Endothelial cell of umbilical vein (primary cell): ENCODE measurements at regions not wholly inside any gene's neighbourhood (a gene's known extent, or its start where the extent isn't known, plus 50 kb on each side); places are given as distances from the start of the nearest gene placed in this dataset.

Experiments used
- BruUV-seq: library from RNA; stranded (reverse); fragments of 400-500 nt; replicated peaks from 2 replicates; lab custom pipeline; 2021; lab: Mats Ljungman, UMichigan
- CTCF ChIA-PET: fragments of 300-600, 350-600 bp; sonication (Branson Sonifier 250); formaldehyde crosslinking; loops from one replicate; lab custom pipeline; 2021; ENCODE audit warnings: antibody characterized with exemption, inconsistent platforms; lab: Charles Lee
- POLR2A ChIA-PET: fragments of 300-600, 350-600 bp; sonication (Branson Sonifier 250); formaldehyde crosslinking; loops from one replicate; lab custom pipeline; 2021; ENCODE audit warnings: antibody characterized with exemption, inconsistent platforms; lab: Charles Lee
- DNase-seq: peaks from one replicate; pipeline ENCODE4 v3.0.0-alpha.2; 2011; ENCODE audit warnings: low read depth, low spot score
- FAIRE-seq: peaks from 2 replicates; lab custom pipeline; 2011; peaks lifted over from hg19 to GRCh38; lab: Jason Lieb, UNC
- H2AFZ ChIP-seq: 2 replicates; pipeline ENCODE4 v1.6.0; 2012; ENCODE audit warnings: low read depth, low read length, control low read depth, inconsistent platforms
- H3K27ac ChIP-seq: 2 replicates; pipeline ENCODE4 v1.5.1; 2011; ENCODE audit warnings: low read depth, mild to moderate bottlenecking, control low read depth, low read length, moderate library complexity; ENCODE audit not compliant: insufficient read depth
- H3K27me3 ChIP-seq, 2 experiments: 2 replicates each; pipeline versions ENCODE4 v1.6.0 to v1.6.1; 2011; ENCODE audit warnings: low read length in 2 of 2, mixed read lengths in 1 of 2; ENCODE audit not compliant: control insufficient read depth in 2 of 2, insufficient read depth in 2 of 2
- H3K36me3 ChIP-seq, 2 experiments: 2 replicates in 1 of 2; 3 replicates in 1 of 2; pipeline ENCODE4 v1.5.1; 2011; ENCODE audit warnings: low read length in 2 of 2, mild to moderate bottlenecking in 1 of 2, moderate library complexity in 1 of 2; ENCODE audit not compliant: control insufficient read depth in 2 of 2, insufficient read depth in 2 of 2; ENCODE audit errors: extremely low read depth in 1 of 2
- H3K4me1 ChIP-seq: 3 replicates; pipeline ENCODE4 v1.5.1; 2011; ENCODE audit warnings: mild to moderate bottlenecking, low read length; ENCODE audit not compliant: control insufficient read depth, insufficient read depth; ENCODE audit errors: extremely low read depth
- H3K4me2 ChIP-seq: 2 replicates; pipeline ENCODE4 v1.6.1; 2011; ENCODE audit warnings: low read length, control low read depth, mixed read lengths; ENCODE audit not compliant: insufficient read depth
- H3K4me3 ChIP-seq, 3 experiments: fragments of 200-600 bp in 1 of 3; sonication (generic), shearing (Covaris generic) in 1 of 3; replicated peaks in 1 of 3; 2 replicates each; pipeline ENCODE4 v1.5.1; 2011 to 2016; ENCODE audit warnings: control low read depth in 3 of 3, low read length in 3 of 3, mild to moderate bottlenecking in 2 of 3, inconsistent platforms in 1 of 3, low read depth in 1 of 3, moderate library complexity in 1 of 3; ENCODE audit not compliant: insufficient read depth in 1 of 3
- H3K79me2 ChIP-seq: 2 replicates; pipeline ENCODE4 v1.6.0; 2012; ENCODE audit warnings: low read length, inconsistent platforms; ENCODE audit not compliant: control insufficient read depth, insufficient read depth
- H3K9ac ChIP-seq: replicated peaks from 2 replicates; pipeline ENCODE3; 2011; ENCODE audit warnings: low read length, control low read depth; ENCODE audit not compliant: insufficient read depth; ENCODE audit errors: extremely low read depth
- H3K9me1 ChIP-seq: replicated peaks from 3 replicates; pipeline ENCODE4 v1.6.0; 2011; ENCODE audit warnings: mild to moderate bottlenecking, low read length; ENCODE audit not compliant: control insufficient read depth, insufficient read depth; ENCODE audit errors: extremely low read depth
- H3K9me3 ChIP-seq: replicated peaks from 2 replicates; pipeline ENCODE4 v1.5.1; 2012; ENCODE audit warnings: low read length, inconsistent platforms; ENCODE audit not compliant: control insufficient read depth, insufficient read depth
- H4K20me1 ChIP-seq: replicated peaks from 2 replicates; pipeline ENCODE3; 2011; ENCODE audit warnings: mild to moderate bottlenecking, low read length; ENCODE audit not compliant: control insufficient read depth, insufficient read depth; ENCODE audit errors: extremely low read depth
- EZH2 ChIP-seq: IDR thresholded peaks from 2 replicates; pipeline ENCODE4 v1.6.1; 2012; ENCODE audit warnings: borderline replicate concordance, low read depth, mild to moderate bottlenecking, moderate library complexity, low read length, inconsistent platforms; ENCODE audit not compliant: severe bottlenecking
- FOS ChIP-seq: IDR thresholded peaks from 2 replicates; pipeline ENCODE4 v1.6.1; 2011; ENCODE audit warnings: mild to moderate bottlenecking, low read length, moderate library complexity, borderline replicate concordance; ENCODE audit not compliant: insufficient read depth
- GATA2 ChIP-seq: IDR thresholded peaks from 2 replicates; pipeline ENCODE4 v1.7.0; 2011; ENCODE audit warnings: low read depth, mild to moderate bottlenecking, moderate library complexity, mixed read lengths, low read length; ENCODE audit not compliant: insufficient read length, insufficient read depth
- JUN ChIP-seq: IDR thresholded peaks from 2 replicates; pipeline ENCODE4 v1.6.1; 2011; ENCODE audit warnings: borderline replicate concordance, low read depth; ENCODE audit not compliant: insufficient read length, insufficient read depth
- MYC ChIP-seq: IDR thresholded peaks from one replicate; pipeline ENCODE4 v1.6.1; 2011; ENCODE audit warnings: mild to moderate bottlenecking, low read depth, low read length
- POLR2A ChIP-seq: IDR thresholded peaks from 2 replicates; pipeline ENCODE4 v1.6.1; 2012; ENCODE audit warnings: low read depth, mild to moderate bottlenecking, control low read depth, low read length
- POLR2AphosphoS5 ChIP-seq: IDR thresholded peaks from 2 replicates; pipeline ENCODE4 v1.6.1; 2012; ENCODE audit warnings: low read depth, mild to moderate bottlenecking, control low read depth, low read length, moderate library complexity; ENCODE audit not compliant: insufficient read depth
- dilution Hi-C: fragments of 300-500 bp; cut with MboI; formaldehyde crosslinking; loops from one replicate; pipeline ENCODE4 v1.15.0; 2019; ENCODE audit warnings: low sequenced_read_pairs; ENCODE audit not compliant: extremely low pct_ligation_motif_present
- intact Hi-C: fragments of 100-400 bp; cut with micrococcal nuclease; formaldehyde crosslinking; loops from one replicate; pipeline ENCODE4 v1.10.0; 2022
- TF ChIP-seq, protein P1 (sequence below), 2 donors: IDR thresholded peaks; 1 replicate in 1 of 2; 2 replicates in 1 of 2; pipeline ENCODE4 v1.5.1; 2011; ENCODE audit warnings: low read length in 2 of 2, mild to moderate bottlenecking in 2 of 2, moderate library complexity in 2 of 2, control low read depth in 1 of 2, inconsistent platforms in 1 of 2, low read depth in 1 of 2; ENCODE audit not compliant: insufficient read depth in 1 of 2; ENCODE audit errors: extremely low read depth in 1 of 2
- TF ChIP-seq, protein P2 (sequence below): IDR thresholded peaks from 2 replicates; pipeline ENCODE4 v1.6.1; 2011; ENCODE audit not compliant: insufficient read depth, insufficient read length

DNA sequence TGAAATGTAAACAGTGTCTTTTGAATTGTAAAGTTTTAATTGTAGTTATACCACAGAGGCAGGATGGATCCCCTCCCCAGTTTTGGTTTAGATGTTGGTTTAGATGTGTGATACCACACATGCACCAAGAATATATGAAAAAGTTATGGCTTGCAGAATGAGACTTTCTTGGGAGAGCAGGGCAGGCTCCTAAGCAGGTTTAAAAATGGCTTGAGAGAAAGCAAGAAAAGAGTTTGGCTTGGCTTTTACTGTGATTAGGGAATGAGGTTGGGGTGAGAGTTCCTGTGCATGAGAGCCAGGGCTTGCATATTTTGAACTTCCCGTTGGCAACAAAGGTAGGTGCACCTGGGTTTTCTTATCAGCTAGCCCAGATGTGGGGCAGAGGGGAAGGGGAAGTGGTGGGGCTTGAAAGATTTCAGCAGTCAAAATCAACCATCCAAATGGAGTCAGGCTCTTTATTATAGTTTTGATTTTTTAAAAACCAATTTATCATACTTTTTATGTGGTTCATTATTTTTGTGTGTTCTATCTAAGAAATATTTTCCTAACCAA is 246.9 kb downstream of the MTX2 start:
- H3K9ac ChIP-seq: no peak overlapping the region
- TF ChIP-seq GATA2: peak; percentile 38
- TF ChIP-seq EZH2: no peak
- peak; percentile 82 for DNase-seq
- no peaks in the 10 kb centered on the region for H3K36me3 ChIP-seq
- peak overlapping the region; percentile 21 for H3K27ac ChIP-seq
- dilution Hi-C loops (no loop called here), intact Hi-C loops (loop anchor here (5.0 kb wide), 1 partner anchor 339 kb away; no protein-coding TSS in a partner anchor)
- no peak overlapping the region for H3K4me3 ChIP-seq
- BruUV-seq: no TSS peak
- peak overlapping the region; percentile 27 for H2AFZ ChIP-seq
- H4K20me1 ChIP-seq: no peaks in the 10 kb centered on the region
- no peaks in the 10 kb centered on the region for H3K9me1 ChIP-seq
- no peaks in the 10 kb centered on the region for H3K27me3 ChIP-seq
- H3K9me3 ChIP-seq: no peaks in the 10 kb centered on the region
- H3K4me2 ChIP-seq: no peak overlapping the region
- no peak for FAIRE-seq
- peaks cover 29% of the 10 kb centered on the region for H3K4me1 ChIP-seq
- ChIA-PET POLR2A (no interaction called here), CTCF (interaction anchor here (1.5 kb wide), 1 partner anchor 38 kb away, joined by 3 read pairs; no protein-coding TSS in a partner anchor)
- H3K79me2 ChIP-seq: no peaks in the 10 kb centered on the region

DNA sequence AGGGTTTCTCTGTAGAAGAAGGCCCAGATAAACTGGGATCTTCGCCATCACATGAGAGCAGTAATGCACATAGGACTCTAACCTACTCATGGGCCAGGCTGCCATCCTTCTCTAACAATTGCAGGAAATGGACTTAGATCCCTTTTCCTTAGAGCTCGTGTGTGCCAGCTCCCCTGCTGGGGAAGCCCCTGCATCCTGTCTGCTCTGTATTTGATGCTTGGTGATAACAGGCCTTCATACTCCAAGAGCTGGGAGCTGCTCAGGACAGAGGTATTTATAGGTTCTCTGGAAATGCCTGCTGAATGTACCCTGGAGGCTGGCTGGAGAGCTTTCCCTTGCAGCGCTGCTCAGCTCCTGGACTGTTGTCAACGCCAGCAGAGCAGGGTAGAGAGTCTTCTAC is 249.6 kb downstream of the MTX2 start:
- TF ChIP-seq, protein P1, sequence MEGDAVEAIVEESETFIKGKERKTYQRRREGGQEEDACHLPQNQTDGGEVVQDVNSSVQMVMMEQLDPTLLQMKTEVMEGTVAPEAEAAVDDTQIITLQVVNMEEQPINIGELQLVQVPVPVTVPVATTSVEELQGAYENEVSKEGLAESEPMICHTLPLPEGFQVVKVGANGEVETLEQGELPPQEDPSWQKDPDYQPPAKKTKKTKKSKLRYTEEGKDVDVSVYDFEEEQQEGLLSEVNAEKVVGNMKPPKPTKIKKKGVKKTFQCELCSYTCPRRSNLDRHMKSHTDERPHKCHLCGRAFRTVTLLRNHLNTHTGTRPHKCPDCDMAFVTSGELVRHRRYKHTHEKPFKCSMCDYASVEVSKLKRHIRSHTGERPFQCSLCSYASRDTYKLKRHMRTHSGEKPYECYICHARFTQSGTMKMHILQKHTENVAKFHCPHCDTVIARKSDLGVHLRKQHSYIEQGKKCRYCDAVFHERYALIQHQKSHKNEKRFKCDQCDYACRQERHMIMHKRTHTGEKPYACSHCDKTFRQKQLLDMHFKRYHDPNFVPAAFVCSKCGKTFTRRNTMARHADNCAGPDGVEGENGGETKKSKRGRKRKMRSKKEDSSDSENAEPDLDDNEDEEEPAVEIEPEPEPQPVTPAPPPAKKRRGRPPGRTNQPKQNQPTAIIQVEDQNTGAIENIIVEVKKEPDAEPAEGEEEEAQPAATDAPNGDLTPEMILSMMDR (IDR thresholded peaks at IDR 0.05; ENCODE audit: extremely low read depth in 1 of 2, insufficient read depth in 1 of 2, low read depth in 1 of 2, low read length in 2 of 2): peak in 1 of 2 donors; percentile 12
- TF ChIP-seq GATA2 (peak; percentile 97), MYC (no peak), FOS (peak; percentile 8), POLR2AphosphoS5 (peak; percentile 91), EZH2 (no peak), JUN (peak; percentile 41), POLR2A (peak; percentile 31)
- TF ChIP-seq, protein P2, sequence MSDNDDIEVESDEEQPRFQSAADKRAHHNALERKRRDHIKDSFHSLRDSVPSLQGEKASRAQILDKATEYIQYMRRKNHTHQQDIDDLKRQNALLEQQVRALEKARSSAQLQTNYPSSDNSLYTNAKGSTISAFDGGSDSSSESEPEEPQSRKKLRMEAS: no peak
- Histone ChIP-seq H3K4me1 (peaks cover 36% of the 10 kb centered on the region), H3K9me3 (no peaks in the 10 kb centered on the region), H3K27me3 (no peaks in the 10 kb centered on the region), H4K20me1 (no peaks in the 10 kb centered on the region), H3K9me1 (no peaks in the 10 kb centered on the region), H3K9ac (peak overlapping the region; percentile 23), H2AFZ (no peak overlapping the region), H3K27ac (peak overlapping the region; percentile 64), H3K36me3 (no peaks in the 10 kb centered on the region), H3K4me2 (peak overlapping the region; percentile 28), H3K79me2 (no peaks in the 10 kb centered on the region), H3K4me3 (no peak overlapping the region)
- no TSS peak for BruUV-seq
- FAIRE-seq (peak; percentile 90), DNase-seq (peak; percentile 98)
- ChIA-PET CTCF (interaction anchor here (0.6 to 1.8 kb wide), 13 partner anchors 11 to 392 kb away, joined by 3 to 28 read pairs (median 4); no protein-coding TSS in a partner anchor), POLR2A (interaction anchor here (0.6 to 1.3 kb wide), 4 partner anchors 15 to 265 kb away, joined by 3 to 5 read pairs (median 3); no protein-coding TSS in a partner anchor)
- intact Hi-C loops (loop anchor here (1.0 to 5.0 kb wide), 5 partner anchors 35 to 379 kb away; no protein-coding TSS in a partner anchor), dilution Hi-C loops (no loop called here)
